Muscle of back (tissue), 3 donors: ENCODE measurements at regions not wholly inside any gene's neighbourhood (a gene's known extent, or its start where the extent isn't known, plus 50 kb on each side); places are given as distances from the start of the nearest gene placed in this dataset.

Source experiments
- DNase-seq, 3 donors: peaks; one replicate each; pipeline versions ENCODE4 v3.0.0 to v3.0.0-alpha.2; 2013

DNA sequence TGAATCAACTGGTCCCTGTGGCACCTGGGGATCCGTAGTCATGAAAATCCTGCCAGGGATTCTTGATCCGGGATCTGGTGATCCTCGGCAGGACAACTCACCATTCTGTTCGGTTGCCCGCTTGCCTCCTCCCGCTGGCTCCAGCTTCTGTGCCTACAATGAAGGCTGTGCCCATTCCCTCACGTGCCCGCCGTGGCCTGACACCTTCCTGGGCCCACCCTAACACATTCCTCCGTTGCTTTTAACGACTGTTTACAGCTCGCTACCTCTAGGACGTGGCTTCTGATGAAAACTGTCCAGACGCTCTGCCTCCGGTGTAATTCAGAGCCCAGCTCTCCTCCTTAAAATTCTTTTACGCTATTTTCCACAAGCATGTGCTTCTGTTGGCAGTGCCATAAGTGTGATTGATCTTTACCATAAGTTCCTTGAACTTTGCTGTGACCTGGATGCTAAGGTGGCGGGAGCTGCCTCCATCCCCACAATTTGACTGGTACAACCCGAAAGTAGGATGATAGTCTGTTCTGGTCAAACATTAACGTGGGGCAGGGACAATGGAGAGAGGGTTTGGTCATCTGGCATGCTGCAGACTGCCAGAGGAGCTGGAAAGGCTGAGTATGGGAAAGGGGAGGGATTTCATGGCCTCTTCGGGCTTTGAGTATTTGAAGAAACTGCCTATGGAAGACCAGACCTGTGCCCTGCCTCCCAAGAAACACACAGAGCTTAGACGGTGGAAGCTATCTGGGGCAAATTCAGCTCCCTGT is 206.8 kb upstream of the TNP1 start:
- no peak for DNase-seq

DNA sequence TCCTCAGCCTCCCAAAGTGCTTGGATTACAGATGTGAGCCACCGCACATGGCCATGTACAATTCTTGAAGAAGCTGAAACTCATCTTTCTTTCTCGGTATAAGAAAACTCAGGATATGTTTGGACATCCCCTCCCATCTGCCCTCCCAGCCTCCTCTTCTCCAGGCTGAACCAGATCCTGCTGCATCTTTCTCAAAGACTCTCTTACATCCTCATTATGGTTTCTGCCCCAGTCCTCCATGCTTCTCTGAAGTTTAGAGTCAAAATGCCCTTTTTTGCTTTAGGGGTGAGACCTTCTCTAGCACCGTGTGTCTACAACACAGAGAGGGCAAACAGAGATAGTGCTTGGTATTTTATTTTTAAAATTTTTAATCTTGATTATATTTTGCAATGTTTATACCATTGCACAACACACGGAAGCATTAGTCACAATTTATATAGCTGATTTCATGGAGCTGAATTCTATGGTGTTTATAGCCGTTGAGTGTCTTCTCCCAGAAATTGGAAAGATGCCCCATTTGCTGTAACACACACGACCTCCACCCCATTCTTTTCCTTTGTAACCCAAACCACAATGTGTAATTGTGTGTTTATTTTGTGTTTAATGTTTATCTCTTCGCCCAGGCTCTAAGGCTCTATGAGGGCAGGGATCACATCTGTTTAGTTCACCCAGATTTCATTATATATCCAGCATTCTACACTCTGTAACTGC is 206.0 kb upstream of the TNP1 start:
- DNase-seq = peak in 2 of 3 donors; percentile 43 to 57

DNA sequence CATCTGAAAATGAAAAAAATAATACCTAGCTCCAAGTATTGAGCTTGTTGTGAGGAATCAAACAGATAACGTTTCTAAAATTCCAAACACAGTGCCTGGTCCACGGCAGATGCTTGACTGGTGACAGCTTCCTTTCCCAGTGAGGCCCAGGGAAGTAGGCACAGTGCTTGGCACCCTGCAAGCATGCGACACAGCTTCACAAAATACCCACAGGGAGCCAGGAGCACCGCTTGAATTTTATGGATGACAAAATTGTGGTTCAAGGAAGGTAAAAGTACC is 205.1 kb upstream of the TNP1 start:
- no peak for DNase-seq

DNA sequence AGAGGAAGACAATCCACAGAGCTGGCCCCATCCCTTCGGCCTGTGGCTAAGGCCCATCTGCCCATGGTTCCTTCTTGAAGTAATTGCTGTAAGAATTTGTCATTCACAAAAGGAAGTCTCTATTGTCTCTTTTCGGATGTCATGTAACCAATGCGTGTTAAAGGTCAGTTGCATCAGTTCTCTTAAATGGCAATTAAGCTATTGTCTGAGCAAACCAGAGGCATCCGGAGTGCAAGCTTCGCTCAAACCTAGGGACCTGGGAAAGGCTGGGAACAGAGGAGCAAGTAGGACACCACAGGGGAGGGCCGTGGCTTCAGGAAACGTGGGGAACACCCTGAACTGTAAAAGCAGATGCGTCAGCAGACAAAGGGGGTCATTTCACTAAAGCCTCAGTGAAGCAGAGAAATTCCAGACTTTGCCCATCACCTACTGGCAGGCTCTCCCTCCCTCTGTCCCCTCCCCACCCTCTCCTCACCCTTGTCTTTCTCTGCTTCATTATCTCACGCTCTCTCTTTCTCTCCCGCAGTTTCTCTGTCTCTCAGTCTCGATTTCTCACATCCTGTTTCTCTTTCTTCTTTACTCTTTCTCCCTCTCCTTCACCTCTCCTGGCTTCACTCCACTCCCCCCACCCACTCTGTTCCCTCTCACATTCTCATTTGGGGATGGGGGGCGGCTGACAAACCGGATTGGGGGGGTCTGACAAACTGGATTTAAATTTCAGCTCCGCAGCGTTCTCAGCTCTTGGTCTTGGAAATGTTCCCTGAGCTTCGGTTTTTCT is 204.6 kb upstream of the TNP1 start:
- peak in 2 of 3 donors; percentile 62 to 82 for DNase-seq

DNA sequence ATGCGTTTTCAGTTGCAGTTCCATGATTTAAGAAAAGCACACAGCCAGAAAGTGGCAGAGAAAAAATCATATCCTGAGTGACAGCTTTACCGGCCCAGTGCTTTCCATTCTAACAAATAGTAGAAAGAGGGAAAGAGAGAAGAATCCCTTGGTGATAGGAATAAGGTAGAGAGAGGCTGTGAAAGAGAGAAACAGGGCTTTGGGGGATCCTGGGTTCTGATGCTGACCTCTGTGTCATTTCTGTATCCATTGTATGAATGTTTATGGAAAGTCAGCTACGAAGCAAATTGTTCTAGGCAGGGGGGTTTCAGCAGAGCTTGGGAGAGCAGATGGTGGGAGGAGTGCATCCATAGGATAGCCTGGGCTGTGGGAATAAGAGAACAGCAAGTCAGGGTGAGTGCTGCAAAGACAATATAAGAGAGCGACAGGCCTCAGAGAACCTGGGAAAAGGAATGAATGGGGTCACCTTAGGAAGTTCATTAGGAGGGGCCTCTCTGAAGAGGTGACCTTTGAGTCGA is 203.4 kb upstream of the TNP1 start:
- no peak for DNase-seq

DNA sequence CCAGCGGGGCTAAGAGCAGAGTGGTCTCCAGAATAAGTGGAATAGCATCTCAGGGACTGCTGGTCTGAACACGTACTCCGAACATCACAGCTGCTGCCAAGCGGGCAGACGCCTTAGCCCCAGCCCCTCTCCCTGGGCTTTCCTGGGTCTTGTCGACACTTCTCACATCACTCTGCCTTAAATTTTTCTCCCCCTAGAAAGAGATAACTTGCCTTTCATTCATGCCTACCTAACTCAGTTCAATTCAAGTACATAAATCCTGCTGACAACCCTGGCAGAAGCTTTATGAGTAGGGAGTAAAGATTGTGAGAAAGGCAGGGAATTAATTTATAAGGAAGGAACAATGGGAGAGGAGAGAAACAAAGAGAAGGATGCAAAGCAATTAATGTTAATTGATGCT is 202.9 kb upstream of the TNP1 start:
- DNase-seq = no peak

DNA sequence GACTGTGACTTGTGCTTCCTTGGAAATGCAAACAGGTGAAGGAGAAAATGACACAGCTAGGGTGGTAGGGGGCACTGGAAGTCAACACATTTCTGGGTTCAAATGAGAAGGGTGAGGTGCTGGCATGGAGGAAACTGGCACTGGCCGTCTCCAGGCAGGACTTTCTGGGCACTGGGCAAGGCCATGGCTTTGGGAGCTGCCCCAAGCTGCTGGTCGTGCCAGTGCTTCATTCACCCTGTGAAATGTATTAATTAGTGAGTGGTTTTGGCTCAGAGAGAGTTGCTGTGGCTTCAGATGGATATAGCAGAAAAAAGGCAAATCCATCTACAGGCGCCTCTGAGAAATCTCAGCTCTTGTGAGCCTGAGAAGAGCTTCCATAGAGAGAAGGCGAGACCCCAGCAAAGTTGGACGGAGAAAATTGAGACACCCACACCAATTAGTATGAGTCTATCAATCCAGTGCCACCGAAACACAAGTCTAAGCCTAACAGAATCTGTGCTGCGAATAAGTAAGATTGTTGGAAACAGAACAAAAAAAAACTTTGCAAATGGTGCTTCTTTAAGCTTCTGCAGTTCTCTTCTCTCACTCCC is 202.1 kb upstream of the TNP1 start:
- no peak for DNase-seq

DNA sequence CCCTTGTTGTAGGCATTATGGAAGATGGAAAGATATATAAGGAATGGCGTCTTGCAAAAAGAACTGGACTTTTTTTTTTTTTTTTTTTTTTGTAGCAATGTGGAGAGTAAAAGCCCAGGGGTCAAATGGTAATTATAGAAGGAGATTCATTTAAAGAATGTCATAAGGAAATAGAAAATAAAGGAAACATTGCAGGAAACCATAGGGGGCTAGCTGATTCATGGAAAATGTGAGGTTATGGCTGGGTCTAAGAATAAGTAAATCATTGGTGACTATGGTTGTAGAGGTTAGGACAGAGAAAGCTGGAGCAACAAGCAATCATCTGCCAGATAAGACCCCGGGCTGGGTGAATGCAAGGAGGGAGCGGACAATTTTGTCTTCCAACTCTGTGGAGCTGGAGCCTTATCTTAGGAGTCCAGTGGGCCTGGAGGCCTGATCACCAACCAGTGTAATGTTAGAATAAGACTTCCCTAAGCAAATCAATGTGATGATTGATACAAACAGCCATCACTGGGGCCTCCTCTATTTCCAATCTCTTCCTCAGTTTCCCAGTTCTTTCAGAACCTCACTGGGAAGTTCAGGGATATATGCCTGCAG is 201.2 kb upstream of the TNP1 start:
- DNase-seq = no peak

DNA sequence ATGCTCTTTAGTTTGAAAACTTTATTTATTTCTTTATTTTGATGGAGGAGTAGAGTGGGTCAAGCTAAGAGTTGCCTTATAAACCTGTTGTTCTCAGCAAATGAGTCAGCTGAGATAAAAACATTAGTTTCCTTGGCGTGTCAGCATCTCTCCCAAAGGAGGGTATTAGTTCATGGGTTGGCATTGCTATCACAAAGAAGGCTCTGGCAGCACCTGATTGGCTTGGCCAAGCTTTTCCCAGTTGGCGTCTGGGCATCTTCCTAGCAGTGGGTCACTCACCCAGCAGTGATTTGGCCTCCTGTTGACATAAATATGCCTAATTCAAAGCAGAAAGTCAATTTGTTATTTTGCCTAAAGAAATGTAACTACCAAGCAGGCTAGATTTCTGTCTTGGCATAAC is 200.7 kb upstream of the TNP1 start:
- DNase-seq = no peak

DNA sequence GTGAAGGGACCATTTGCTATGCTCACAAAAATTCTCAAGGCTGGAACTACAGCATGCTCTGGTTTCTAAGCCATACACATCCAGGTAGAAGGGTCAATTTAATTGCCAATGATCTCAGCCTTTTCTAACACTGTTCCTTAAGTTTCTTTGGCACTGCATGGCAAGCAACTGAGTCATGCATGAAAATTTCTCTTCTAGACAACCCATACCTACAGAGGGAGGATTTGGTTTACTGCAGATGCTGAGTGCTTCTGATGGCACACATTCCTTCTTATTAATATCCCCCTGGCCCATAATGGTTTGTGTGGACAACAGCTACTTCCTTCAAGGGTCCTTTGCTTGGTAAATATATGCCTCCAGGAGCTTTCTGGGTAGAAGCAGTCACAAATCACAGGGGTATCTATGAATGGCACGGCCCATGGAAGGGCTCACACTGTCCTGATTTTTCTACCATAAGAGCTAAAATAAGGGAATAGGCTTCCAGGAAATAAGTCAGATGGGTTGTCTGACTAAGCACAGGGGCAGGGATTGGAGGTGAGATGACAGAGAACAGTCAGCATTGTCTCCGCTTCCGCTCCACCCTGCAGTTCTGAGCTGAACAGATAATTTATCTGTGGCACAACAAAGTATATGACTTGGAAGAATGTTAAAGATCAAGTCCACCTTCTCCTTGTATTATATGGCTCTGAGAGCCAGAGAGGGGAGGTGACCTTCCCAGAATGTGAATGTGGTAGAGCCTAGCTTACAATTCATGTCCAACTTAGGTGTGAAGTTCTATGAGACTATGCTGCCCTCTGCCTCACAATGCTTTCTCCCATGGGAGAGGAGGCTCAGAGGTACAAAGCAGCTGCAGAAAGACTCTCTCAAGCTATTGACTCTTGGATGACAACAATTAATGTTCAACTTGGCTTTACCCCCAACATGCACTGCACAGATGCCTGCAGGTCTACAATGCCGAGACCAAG is 199.2 kb upstream of the TNP1 start:
- DNase-seq = no peak

DNA sequence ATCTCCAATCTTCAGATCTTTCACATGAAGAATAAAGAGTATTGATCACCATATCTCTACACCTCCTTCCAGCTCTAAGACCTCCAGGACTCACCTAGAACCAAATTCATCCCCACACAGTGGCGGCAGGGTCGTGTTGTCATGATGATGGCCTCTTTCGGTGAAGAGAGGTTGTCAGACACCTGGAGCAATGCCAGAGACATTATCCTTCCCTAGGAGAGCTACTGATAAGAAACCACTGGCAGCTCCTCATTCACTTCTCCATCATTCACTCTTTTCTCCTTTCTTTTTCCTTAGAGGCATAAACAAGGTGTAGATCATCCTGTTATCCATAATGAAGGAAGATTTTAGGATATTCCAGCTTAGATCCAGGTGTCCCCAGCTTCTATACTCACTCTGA is 197.9 kb upstream of the TNP1 start:
- no peak for DNase-seq

DNA sequence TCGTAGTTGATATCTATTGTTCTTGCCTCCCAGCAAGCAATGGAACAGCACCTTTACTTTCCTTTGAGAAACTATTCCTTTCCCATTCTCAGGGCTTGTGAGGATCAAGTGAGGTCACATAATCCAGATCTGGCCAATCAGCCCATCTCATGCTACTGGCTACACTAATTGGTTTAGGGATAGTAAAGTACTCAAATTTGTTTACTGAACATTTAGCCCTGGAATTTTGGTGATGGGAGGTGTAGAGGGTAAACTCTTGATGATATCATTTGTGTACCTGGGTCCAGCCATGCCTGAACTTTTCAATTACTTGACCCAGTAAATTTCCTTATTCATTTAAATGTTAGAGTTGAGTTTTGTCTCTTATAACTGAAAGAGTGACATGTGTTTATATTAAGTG is 195.8 kb upstream of the TNP1 start:
- DNase-seq = no peak

DNA sequence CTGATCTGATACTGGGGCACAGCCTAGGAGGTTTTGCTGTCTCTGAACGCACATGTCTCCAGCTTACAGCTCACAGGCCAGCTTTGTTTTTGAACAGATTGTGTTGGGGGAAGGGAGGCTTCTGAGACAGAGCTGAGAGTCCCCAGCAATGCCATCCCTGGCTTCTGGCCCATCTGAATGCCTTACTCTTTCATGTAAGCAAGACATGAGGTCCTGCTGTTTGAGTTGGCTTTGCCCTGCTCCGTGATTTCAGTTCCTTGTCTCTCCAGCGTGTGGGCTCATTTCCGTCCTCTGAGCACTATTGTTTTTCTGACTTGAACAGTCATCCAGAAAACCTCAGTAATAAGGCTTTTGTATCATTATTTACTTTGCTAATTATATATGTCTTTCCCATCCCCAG is 194.9 kb upstream of the TNP1 start:
- DNase-seq = no peak

DNA sequence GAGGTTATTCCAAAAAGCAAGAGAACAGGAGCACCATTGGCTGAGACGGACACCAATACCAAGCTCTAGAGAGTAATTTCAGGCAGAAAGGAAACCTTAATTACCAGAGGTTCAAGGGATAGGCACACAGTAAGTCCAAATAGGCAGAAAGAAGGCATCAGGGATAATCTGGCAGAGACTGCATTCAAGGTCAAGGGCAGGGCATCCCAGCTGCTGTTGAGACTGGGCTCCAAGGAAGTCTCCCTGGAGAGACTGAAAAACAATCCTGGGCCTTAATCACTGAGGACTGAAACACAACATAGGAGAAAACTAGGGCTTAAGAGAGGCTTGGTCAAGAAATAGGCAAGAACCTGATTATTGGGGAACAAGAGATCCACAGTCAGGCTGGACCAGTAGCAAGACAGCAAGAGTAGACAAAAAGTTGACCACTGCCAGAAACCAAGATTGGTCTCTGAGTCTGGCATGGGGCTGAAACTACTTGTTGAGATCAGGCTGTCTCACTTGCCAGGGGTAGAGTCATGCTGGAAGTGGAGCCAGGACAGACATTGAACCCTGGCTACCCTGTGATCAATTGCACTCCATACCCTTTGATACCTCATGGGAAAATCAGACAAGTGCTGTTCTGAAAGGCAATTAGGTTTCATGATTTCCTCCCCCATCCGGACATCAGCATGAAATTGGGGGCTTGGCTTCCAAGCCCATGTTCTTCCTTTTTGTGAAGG is 193.2 kb upstream of the TNP1 start:
- DNase-seq = no peak

DNA sequence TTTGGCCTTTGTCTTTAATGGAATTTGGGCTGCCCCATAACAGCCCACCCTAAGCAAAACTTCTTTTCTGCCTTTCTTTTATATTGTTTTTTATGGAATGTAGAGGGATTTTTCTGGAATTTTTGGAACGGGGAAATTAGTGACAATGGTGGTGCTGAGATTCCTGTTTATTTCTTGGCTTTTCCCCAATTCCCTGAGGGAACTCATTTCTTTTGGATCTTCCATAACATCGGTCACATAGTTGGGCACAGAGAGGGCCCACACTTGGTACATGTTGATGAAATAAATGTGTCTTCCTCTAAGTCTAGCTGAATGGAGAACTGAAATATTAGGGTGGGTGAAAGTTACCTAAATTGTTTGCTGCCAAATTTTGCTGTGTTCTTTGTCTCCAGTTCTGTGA is 191.6 kb upstream of the TNP1 start:
- DNase-seq = no peak

DNA sequence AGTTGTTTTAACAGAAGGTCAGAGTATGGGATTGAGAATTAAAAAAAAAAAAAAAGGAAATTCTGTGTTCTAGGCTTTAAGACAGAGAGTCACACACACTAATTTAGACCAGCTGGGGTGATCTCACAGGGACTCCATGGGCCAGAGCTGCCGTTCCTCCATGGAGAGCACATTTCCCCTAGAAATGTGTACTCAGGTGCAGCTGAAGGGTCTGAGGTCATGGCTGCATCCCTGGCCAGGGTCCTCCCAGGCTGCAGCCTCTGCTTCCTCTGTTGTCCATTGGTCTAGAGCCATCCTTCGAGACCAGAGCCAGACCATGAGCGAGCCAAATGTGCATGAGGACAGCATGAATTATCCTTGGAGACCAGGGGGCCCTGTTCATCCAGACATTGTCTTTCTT is 190.1 kb upstream of the TNP1 start:
- DNase-seq = peak; percentile 60 to 93 (median 77)

DNA sequence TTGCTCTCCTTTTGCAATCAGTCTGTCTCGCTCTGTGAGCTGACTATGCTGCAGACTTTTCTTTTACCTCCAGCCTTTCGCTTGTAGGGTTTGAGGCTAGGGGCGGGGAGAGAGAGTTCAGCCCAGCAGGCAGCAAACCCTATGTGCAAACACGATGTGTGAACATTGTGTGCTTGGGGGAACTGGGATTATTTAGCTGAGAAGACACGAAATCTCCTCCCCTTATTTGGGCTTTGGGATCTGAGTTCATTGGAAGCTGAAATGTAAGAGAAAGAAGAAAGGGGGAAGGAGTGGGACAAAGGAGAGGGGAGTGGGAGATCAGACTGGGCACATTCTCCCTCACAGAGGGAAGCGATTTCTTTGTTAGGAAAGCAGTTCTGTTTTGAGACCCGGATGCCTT is 189.6 kb upstream of the TNP1 start:
- peak; percentile 34 to 87 (median 45) for DNase-seq

DNA sequence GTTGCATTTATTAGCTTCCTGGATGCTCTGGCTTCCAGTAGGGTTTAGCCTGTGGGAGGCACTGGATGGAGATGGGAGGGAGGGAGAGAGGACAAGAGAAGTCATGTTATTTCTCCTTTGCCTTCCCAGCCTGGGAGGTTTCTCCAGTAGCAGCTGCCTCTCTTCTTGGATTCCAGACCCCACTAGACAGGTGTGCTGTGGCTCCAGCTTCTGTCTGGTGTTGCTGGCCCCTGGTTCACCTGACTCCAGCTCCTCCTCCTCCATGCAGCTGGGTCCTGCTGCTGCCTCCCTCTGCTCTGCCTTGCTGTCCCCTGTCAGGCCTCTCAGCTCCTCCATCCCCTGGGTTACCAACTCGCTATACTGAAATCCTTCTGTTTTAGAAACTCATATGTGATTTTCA is 188.9 kb upstream of the TNP1 start:
- DNase-seq = no peak

DNA sequence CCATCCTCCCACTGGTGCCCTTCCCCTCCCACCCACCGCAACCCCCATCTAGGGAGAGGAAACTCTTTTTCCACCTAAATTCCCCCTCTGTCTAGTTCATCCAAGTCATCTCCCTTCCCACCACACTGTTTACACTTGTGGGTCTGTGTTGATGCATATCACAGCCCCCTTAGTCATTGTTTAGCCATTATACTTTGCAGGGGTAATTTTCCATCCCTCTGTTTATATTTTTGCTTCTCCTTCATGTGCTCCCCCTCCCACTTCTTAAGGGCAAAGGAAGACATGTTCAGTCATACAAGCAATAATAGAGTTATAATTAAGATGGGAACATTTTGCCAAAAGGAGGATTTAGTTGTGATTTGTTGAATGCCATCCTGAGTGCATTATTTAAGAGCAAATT is 187.8 kb upstream of the TNP1 start:
- no peak for DNase-seq

DNA sequence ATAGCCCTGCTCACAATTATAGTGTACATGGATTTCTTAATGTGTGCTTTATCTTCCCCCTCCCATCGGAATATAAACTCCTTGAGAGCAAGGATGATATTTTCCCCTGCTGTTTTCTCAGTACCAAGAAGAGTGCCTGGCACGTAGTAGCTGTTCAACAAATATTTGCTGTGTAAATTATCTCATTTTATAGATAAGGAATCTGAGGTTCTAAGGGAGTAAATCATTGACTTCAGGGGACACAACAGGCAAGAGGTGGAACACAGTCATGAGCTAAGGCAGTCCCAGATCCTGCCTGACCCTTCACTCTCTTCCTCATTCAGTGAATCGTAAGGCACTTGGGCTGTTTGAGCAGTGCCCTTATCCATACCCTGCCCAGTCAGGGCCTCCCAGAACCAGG is 187.3 kb upstream of the TNP1 start:
- no peak for DNase-seq
